Muscle of leg (tissue), 3 donors: ENCODE measurements at regions not wholly inside any gene's neighbourhood (a gene's known extent, or its start where the extent isn't known, plus 50 kb on each side); places are given as distances from the start of the nearest gene placed in this dataset.

Source experiments
- DNase-seq: peaks from one replicate; pipeline ENCODE4 v3.0.0; 2013
- H3K27ac ChIP-seq: one replicate; pipeline ENCODE4 v1.5.1; 2013; ENCODE audit warnings: mild to moderate bottlenecking, low read length, control low read depth
- H3K27me3 ChIP-seq: one replicate; pipeline ENCODE4 v1.6.1; 2013; ENCODE audit warnings: low read length; ENCODE audit not compliant: control insufficient read depth, insufficient read depth
- H3K36me3 ChIP-seq: one replicate; pipeline ENCODE4 v1.6.1; 2013; ENCODE audit warnings: low read length; ENCODE audit not compliant: control insufficient read depth, insufficient read depth
- H3K4me1 ChIP-seq: one replicate; pipeline ENCODE4 v1.6.1; 2013; ENCODE audit warnings: low read length; ENCODE audit not compliant: control insufficient read depth, insufficient read depth
- H3K4me3 ChIP-seq: one replicate; pipeline ENCODE4 v1.5.1; 2013; ENCODE audit warnings: low read length, control low read depth
- H3K9me3 ChIP-seq: replicated peaks from 2 replicates; pipeline ENCODE4 v1.6.1; 2013; ENCODE audit warnings: low read depth, low read length; ENCODE audit not compliant: control insufficient read depth
- WGBS: methylation state at CpG from one replicate; pipeline ENCODE4 v1.1.5; 2013; ENCODE audit warnings: missing lambda C conversion rate; ENCODE audit not compliant: insufficient coverage; 5-methylcytosine and 5-hydroxymethylcytosine counted together

DNA sequence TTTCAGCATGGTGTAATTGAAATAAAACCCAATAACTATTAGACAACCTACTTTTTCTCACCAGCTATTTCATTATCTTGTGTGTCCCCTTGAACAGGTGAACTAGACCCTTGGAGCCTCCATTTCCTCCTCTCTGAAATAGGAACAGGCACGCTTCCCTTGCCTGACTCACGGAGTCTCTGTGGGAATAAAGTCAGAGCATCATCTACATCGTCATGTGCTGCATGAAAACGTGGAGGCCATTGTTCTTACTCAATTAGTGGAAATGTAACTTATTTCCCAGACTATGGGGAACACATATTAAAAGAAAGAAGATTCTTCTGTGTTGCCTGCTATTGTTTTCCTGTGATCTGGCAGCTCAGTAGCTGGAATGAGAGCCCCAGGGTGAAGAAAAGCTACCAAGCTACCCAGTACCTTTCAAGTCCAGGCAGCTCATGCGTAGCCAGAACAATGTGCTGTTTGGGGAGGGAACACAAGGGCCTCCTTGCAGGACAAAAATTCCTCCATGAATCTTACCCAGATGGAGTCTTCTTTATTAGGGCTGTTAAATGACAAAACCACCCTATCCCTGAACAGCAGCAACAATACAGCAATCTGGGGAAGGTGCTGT lies 59.8 kb downstream of the SOX11 start:
- WGBS, result no CpG with 5 or more reads among the region's 5 CpGs
- peaks cover 6% of the 10 kb centered on the region for H3K27me3 ChIP-seq
- peaks cover 2% of the 10 kb centered on the region for H3K4me1 ChIP-seq
- no peak overlapping the region for H3K27ac ChIP-seq
- H3K4me3 ChIP-seq, result no peak overlapping the region
- no peaks in the 10 kb centered on the region for H3K36me3 ChIP-seq
- no peaks in the 10 kb centered on the region for H3K9me3 ChIP-seq
- DNase-seq, result no peak

DNA sequence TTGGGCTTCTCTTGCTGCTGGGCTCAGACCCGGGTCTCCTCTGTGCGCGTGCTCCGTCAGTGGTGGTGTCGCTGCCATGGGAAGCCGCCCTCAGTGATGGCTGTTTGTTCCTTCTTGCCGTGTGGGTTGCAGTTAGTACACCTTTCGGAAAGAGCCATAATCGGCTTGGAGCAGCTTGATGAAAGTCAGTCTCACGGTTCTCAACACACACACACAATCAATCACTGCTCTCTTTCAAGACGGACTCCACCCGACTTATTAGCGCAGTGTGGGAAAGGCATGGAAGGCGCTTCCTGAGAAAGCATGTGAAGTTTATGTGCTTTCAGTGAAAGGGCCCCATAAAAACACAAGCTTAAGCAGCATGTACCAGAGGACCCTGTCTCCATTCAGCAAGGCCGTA lies 64.1 kb downstream of the SOX11 start:
- no peak for DNase-seq
- no peaks in the 10 kb centered on the region for H3K9me3 ChIP-seq
- 20% methylated on average over 1 of the region's 15 CpGs for WGBS
- H3K4me1 ChIP-seq, result no peaks in the 10 kb centered on the region
- no peak overlapping the region for H3K4me3 ChIP-seq
- peaks cover 6% of the 10 kb centered on the region for H3K27me3 ChIP-seq
- H3K36me3 ChIP-seq, result no peaks in the 10 kb centered on the region
- H3K27ac ChIP-seq, result no peak overlapping the region

DNA sequence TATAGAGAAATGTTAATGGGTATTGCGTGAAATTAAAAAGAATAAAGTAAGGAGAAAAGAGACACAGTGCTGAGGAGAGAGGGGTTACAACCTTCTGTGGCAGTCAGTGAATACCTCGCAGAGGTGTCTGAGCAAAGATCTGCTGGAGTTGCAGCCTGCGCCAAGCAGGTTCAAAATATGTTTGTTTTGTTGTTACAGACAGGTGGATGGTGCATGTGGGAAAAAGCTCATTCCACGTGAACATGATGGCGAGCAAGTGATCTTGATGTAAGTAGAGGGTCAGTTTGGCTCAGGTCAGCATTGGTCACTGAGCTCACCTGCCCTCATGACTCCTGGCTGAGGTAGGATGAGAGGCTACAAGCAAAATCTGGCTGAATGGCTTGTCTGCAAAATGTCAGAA lies 66.2 kb downstream of the SOX11 start:
- no peaks in the 10 kb centered on the region for H3K36me3 ChIP-seq
- no peak overlapping the region for H3K27ac ChIP-seq
- 70% methylated on average over 5 of the region's 5 CpGs for WGBS
- no peaks in the 10 kb centered on the region for H3K9me3 ChIP-seq
- no peak for DNase-seq
- H3K4me1 ChIP-seq, result no peaks in the 10 kb centered on the region
- H3K4me3 ChIP-seq, result no peak overlapping the region
- peaks cover 6% of the 10 kb centered on the region for H3K27me3 ChIP-seq

DNA sequence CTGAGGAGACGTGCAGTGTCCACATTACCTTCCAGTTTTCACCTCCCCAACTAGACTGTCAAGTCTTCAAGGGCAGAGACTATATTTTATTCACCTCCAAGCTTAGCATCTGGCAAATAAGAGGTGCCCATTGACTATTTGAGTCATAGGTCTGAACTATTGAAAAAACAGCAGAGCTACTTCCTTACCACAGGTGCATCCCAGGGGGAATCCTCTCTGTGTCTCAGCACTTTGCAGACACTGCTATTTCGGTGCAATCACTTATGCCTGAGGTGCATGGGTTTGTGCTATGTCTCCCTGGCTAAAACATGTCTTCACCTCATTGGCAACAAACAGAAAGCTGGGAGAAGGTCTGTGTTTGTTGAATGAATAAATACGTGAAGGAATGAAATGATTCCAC lies 67.8 kb downstream of the SOX11 start:
- H3K4me3 ChIP-seq, result no peak overlapping the region
- WGBS, result 80% methylated on average over 1 of the region's 3 CpGs
- H3K9me3 ChIP-seq, result no peaks in the 10 kb centered on the region
- no peaks in the 10 kb centered on the region for H3K36me3 ChIP-seq
- no peak overlapping the region for H3K27ac ChIP-seq
- peaks cover 6% of the 10 kb centered on the region for H3K27me3 ChIP-seq
- H3K4me1 ChIP-seq, result no peaks in the 10 kb centered on the region
- DNase-seq, result no peak

DNA sequence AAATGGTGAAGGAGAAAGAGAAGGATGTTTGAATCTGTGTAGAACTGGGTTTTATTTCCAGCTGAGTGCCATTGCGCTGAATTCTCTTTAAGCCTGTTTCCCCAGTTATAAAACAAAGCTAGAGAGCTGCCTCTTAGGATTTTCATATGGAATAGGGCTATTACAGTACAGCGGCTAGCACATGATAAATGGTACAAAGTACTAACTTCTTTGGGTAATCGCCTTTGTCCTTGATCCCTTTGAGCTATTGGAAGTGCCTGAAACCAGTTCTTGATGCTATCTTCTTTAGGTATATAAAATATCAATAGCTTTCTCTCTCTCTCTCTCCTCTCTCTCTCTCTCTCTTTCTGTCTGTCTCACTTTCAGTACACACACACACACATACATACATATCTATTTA lies 71.3 kb downstream of the SOX11 start:
- Histone ChIP-seq H3K27ac (no peak overlapping the region), H3K4me1 (peaks cover 2% of the 10 kb centered on the region), H3K36me3 (no peaks in the 10 kb centered on the region), H3K4me3 (no peak overlapping the region), H3K9me3 (no peaks in the 10 kb centered on the region), H3K27me3 (no peaks in the 10 kb centered on the region)
- no CpG with 5 or more reads among the region's 3 CpGs for WGBS
- DNase-seq, result no peak

DNA sequence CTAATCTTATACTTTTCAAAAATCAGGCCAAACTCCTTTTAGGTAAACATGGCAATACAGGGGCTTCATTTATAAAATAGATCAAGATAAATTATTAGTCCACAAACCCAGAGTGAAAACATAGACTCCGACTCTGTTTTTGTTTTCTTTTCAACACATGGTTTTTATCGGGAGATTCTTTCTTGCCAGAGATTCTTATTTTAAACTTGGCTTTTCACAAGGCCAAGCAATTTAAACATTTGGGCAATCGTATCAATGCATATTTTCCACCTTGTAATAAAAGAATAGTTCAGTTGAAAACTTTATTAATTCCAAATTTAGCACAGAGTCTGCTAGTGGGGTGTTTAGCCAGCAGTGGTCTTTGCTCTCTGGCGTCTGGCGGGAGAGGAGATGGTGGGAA lies 71.9 kb downstream of the SOX11 start:
- H3K36me3 ChIP-seq, result no peaks in the 10 kb centered on the region
- peak; percentile 79 for DNase-seq
- no peak overlapping the region for H3K27ac ChIP-seq
- no peaks in the 10 kb centered on the region for H3K9me3 ChIP-seq
- peaks cover 2% of the 10 kb centered on the region for H3K4me1 ChIP-seq
- H3K4me3 ChIP-seq, result no peak overlapping the region
- no peaks in the 10 kb centered on the region for H3K27me3 ChIP-seq
- 20% methylated on average over 1 of the region's 5 CpGs for WGBS

DNA sequence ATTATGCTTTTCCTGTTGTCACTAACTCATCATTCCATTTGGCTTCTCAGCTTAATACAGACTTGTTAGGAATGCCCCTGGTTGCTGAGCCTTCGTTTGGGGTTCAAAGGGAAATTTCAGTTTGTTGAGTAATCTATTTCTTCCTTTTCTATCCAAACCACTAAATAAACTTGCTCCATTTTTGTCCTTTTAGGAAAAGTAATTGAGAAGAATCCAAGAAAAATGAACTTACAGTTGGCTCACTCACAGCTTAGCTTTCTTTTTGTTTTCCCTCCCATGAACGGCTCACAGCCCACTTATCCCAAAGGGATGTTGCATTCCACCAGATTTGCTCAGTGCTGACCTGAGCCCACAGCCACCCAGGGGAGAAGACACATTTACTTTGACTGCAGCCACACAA lies 73.9 kb downstream of the SOX11 start:
- H3K27me3 ChIP-seq, result no peaks in the 10 kb centered on the region
- H3K4me3 ChIP-seq, result no peak overlapping the region
- peak; percentile 84 for DNase-seq
- H3K9me3 ChIP-seq, result no peaks in the 10 kb centered on the region
- 20% methylated on average over 1 of the region's 2 CpGs for WGBS
- H3K36me3 ChIP-seq, result no peaks in the 10 kb centered on the region
- H3K4me1 ChIP-seq, result peaks cover 2% of the 10 kb centered on the region
- no peak overlapping the region for H3K27ac ChIP-seq

DNA sequence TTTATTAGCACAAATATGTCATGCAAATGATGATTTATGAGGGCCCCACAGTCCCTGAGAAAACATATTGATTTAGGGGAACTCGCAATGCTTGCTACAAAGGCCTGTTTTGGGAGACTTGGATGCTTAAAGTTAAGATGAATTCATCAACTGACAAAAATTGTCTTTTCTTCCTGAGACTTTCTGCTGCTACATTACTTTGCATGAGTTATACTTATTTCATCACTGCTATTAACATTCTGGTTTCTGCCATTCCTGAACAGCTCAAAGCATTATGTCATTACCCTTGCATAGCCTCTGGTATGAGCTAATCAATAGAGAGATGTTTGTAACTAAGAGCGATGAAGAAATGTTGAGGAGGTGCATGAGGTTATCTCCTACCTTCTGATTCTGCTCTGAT lies 74.4 kb downstream of the SOX11 start:
- Histone ChIP-seq H3K27me3 (no peaks in the 10 kb centered on the region), H3K9me3 (no peaks in the 10 kb centered on the region), H3K27ac (no peak overlapping the region), H3K36me3 (no peaks in the 10 kb centered on the region), H3K4me1 (peaks cover 2% of the 10 kb centered on the region), H3K4me3 (no peak overlapping the region)
- no peak for DNase-seq
- WGBS, result no CpG with 5 or more reads among the region's 2 CpGs

DNA sequence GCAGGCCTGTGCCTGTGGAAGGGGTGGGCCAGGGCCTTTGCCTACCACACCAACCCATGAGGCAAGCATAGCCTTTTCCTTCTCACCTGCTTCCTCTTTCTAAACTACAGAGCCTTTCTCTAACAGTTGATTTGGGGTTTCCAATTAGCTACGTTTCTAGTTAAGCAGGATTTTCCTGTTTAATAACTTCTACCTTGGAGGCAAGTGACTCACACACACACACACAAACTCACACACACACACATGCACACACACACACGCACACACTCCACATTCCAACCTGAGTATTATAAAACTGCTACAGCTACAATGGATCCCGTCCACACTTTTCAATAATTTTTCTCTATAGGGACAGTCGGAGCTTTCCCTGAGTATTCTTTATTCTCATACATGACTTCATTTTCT lies 84.9 kb downstream of the SOX11 start:
- no peaks in the 10 kb centered on the region for H3K27me3 ChIP-seq
- no peaks in the 10 kb centered on the region for H3K4me1 ChIP-seq
- H3K4me3 ChIP-seq, result no peak overlapping the region
- no peaks in the 10 kb centered on the region for H3K9me3 ChIP-seq
- WGBS, result 6% methylated on average over 3 of the region's 4 CpGs
- peak; percentile 72 for DNase-seq
- no peaks in the 10 kb centered on the region for H3K36me3 ChIP-seq
- H3K27ac ChIP-seq, result peak overlapping the region; percentile 23

DNA sequence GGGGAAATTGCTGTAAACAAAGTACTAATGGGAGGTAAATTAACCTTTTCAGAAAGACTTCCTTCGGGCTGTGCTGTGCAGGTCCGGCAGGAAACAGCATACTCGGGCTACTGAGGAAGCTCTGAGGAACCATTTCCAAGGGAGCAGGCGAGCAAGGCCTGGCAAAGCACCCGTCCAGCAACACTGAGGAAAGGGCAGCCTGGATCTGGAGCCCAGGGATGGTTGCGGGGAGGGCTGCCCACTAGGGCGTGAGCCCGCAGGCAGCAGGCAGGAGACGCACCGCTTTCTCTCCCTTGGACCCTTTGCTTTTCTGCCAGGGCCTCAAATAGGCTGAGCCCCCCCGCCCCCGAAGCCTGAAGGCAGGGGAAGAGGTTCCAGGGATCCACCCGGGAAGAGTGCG lies 89.5 kb downstream of the SOX11 start:
- Histone ChIP-seq H3K36me3 (no peaks in the 10 kb centered on the region), H3K27ac (no peak overlapping the region), H3K9me3 (no peaks in the 10 kb centered on the region), H3K4me1 (peaks cover 2% of the 10 kb centered on the region), H3K27me3 (no peaks in the 10 kb centered on the region), H3K4me3 (no peak overlapping the region)
- no peak for DNase-seq
- 85% methylated on average over 10 of the region's 14 CpGs for WGBS

DNA sequence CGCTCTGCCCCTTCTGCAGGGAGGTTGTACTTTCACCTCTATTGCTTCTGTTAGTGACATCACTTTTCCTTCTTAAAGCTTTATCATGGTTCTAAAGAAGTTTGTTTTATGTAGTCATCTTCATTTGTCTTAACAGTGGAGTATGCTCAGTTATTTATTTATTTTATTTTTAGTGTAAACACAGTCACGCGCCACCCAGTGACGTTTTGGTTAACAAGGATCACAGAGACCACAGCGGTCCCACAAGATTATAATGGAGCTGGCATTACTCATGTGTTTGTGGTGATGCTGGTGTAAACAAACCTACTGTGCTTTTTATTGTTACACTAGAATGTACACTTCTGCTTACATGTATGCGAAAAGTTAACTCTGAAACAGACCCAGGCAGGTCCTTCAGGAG lies 89.9 kb downstream of the SOX11 start:
- H3K4me1 ChIP-seq, result peaks cover 2% of the 10 kb centered on the region
- H3K27ac ChIP-seq, result no peak overlapping the region
- DNase-seq, result no peak
- WGBS, result 100% methylated on average over 1 of the region's 6 CpGs
- no peak overlapping the region for H3K4me3 ChIP-seq
- no peaks in the 10 kb centered on the region for H3K36me3 ChIP-seq
- H3K9me3 ChIP-seq, result no peaks in the 10 kb centered on the region
- no peaks in the 10 kb centered on the region for H3K27me3 ChIP-seq
